GM23338 (cell line): ENCODE measurements at regions not wholly inside any gene's neighbourhood (a gene's known extent, or its start where the extent isn't known, plus 50 kb on each side); places are given as distances from the start of the nearest gene placed in this dataset.

Source experiments
- ATAC-seq: fragments of 200-7000 bp; cut with Tn5 transposase; 3 replicates; pipeline ENCODE4 v1.9.1; 2020
- DNase-seq: peaks from one replicate; pipeline ENCODE4 v3.0.0-alpha.2; 2015; ENCODE audit warnings: low spot score
- H2AFZ ChIP-seq: fragments of 200-600 bp; sonication (generic); 2 replicates; pipeline ENCODE4 v1.8.0; 2016; ENCODE audit warnings: antibody characterized with exemption, mild to moderate bottlenecking, moderate library complexity
- H3F3A ChIP-seq: fragments of 200-600 bp; sonication (generic); replicated peaks from 2 replicates; pipeline ENCODE4 v1.8.0; 2017; ENCODE audit warnings: antibody characterized with exemption, mixed run types, low read depth
- H3K27ac ChIP-seq: fragments of 200-600 bp; sonication (generic); 2 replicates; pipeline ENCODE4 v1.6.1; 2016; ENCODE audit warnings: low read depth
- H3K27me3 ChIP-seq: fragments of 200-600 bp; sonication (generic); 2 replicates; pipeline ENCODE4 v1.8.0; 2016; ENCODE audit warnings: mild to moderate bottlenecking, mixed run types, moderate library complexity; ENCODE audit not compliant: insufficient read depth
- H3K36me3 ChIP-seq: fragments of 200-600 bp; sonication (generic); 2 replicates; pipeline ENCODE4 v1.8.0; 2016; ENCODE audit warnings: mild to moderate bottlenecking; ENCODE audit not compliant: insufficient read depth
- H3K4me1 ChIP-seq: fragments of 200-600 bp; sonication (generic); 2 replicates; pipeline ENCODE4 v1.8.0; 2016; ENCODE audit warnings: mild to moderate bottlenecking, moderate library complexity; ENCODE audit not compliant: insufficient read depth
- H3K4me2 ChIP-seq: fragments of 200-600 bp; sonication (generic); 2 replicates; pipeline ENCODE4 v1.7.1; 2017; ENCODE audit warnings: mixed run types
- H3K4me3 ChIP-seq: fragments of 200-600 bp; sonication (generic); 2 replicates; pipeline ENCODE4 v1.6.1; 2016; ENCODE audit warnings: mixed run types
- H3K79me2 ChIP-seq: fragments of 200-600 bp; sonication (generic); replicated peaks from 2 replicates; pipeline ENCODE4 v1.8.0; 2017; ENCODE audit warnings: mild to moderate bottlenecking; ENCODE audit not compliant: insufficient read depth
- H3K9me2 ChIP-seq: fragments of 200-600 bp; sonication (generic); 2 replicates; pipeline ENCODE4 v1.8.0; 2017; ENCODE audit not compliant: insufficient read depth
- H4K20me1 ChIP-seq: fragments of 200-600 bp; sonication (generic); replicated peaks from 2 replicates; pipeline ENCODE4 v1.8.0; 2017; ENCODE audit warnings: mild to moderate bottlenecking; ENCODE audit not compliant: insufficient read depth
- H3K27ac Mint-ChIP-seq: 2 replicates; pipeline ENCODE4 v1.8.0; 2020; ENCODE audit warnings: inconsistent platforms, mild to moderate bottlenecking, moderate library complexity, mixed read lengths
- H3K27me3 Mint-ChIP-seq: 3 replicates; pipeline ENCODE4 v1.8.0; 2022; ENCODE audit warnings: low read depth, mild to moderate bottlenecking, moderate library complexity, mixed read lengths, inconsistent platforms; ENCODE audit not compliant: insufficient read depth, poor library complexity
- H3K36me3 Mint-ChIP-seq: 3 replicates; pipeline ENCODE4 v1.8.0; 2021; ENCODE audit warnings: low read depth, mild to moderate bottlenecking, inconsistent platforms, moderate library complexity, mixed read lengths
- H3K4me1 Mint-ChIP-seq: 3 replicates; pipeline ENCODE4 v1.8.0; 2020; ENCODE audit warnings: mild to moderate bottlenecking, inconsistent platforms, mixed read lengths
- H3K4me3 Mint-ChIP-seq: 3 replicates; pipeline ENCODE4 v1.8.0; 2021; ENCODE audit warnings: moderate library complexity, mild to moderate bottlenecking, inconsistent platforms, mixed read lengths
- H3K9me3 Mint-ChIP-seq: 3 replicates; pipeline ENCODE4 v1.8.0; 2020; ENCODE audit warnings: moderate library complexity, mild to moderate bottlenecking, inconsistent platforms, mixed read lengths
- CREB1 ChIP-seq: fragments of 250-450 bp; sonication (Bioruptor Pico); IDR thresholded peaks from 2 replicates; pipeline ENCODE4 v1.5.0; 2020; ENCODE audit warnings: low read depth, mild to moderate bottlenecking, moderate library complexity
- EZH2 ChIP-seq: fragments of 200-600 bp; sonication (generic); IDR thresholded peaks from one replicate; pipeline ENCODE4 v1.8.0; 2017; ENCODE audit warnings: antibody characterized with exemption, mild to moderate bottlenecking, low read depth; ENCODE audit not compliant: unreplicated experiment
- EZH2phosphoT487 ChIP-seq: fragments of 200-600 bp; sonication (generic); IDR thresholded peaks from one replicate; pipeline ENCODE4 v1.8.1; 2018; ENCODE audit warnings: antibody characterized with exemption; ENCODE audit not compliant: unreplicated experiment
- JUNB ChIP-seq: IDR thresholded peaks from one replicate; pipeline ENCODE4 v1.6.1; 2016; ENCODE audit warnings: antibody characterized with exemption; ENCODE audit not compliant: unreplicated experiment
- NANOG ChIP-seq: IDR thresholded peaks from 2 replicates; pipeline ENCODE4 v1.6.1; 2016; ENCODE audit warnings: antibody characterized with exemption, borderline replicate concordance
- POLR2AphosphoS5 ChIP-seq: IDR thresholded peaks from 2 replicates; pipeline ENCODE4 v1.6.1; 2016; ENCODE audit warnings: antibody characterized with exemption, low read depth
- STAT1 ChIP-seq: IDR thresholded peaks from one replicate; pipeline ENCODE4 v1.6.1; 2016; ENCODE audit warnings: antibody characterized with exemption; ENCODE audit not compliant: unreplicated experiment
- ZNF114 ChIP-seq: fragments of 250-450 bp; sonication (Bioruptor Pico); IDR thresholded peaks from 2 replicates; pipeline ENCODE4 v1.5.0; 2020; ENCODE audit warnings: mild to moderate bottlenecking, moderate library complexity
- ZNF331 ChIP-seq: fragments of 250-450 bp; sonication (Bioruptor Pico); IDR thresholded peaks from 2 replicates; pipeline ENCODE4 v1.5.0; 2020; ENCODE audit warnings: low read depth, mild to moderate bottlenecking, moderate library complexity
- TF ChIP-seq, protein P1 (sequence below), 2 experiments: fragments of 200-600 bp in 1 of 2; sonication (generic) in 1 of 2; conservative IDR thresholded peaks; 2 replicates each; pipeline versions ENCODE4 v1.5.1 to v1.6.1; 2016 to 2017; ENCODE audit warnings: antibody characterized with exemption in 2 of 2, low read depth in 2 of 2, mild to moderate bottlenecking in 2 of 2, moderate library complexity in 1 of 2
- TF ChIP-seq, protein P2 (sequence below): fragments of 250-450 bp; sonication (Bioruptor Pico); IDR thresholded peaks from 2 replicates; pipeline ENCODE4 v1.5.0; 2020; ENCODE audit warnings: mild to moderate bottlenecking, moderate library complexity
- TF ChIP-seq, protein P3 (sequence below): IDR thresholded peaks from one replicate; pipeline ENCODE4 v1.6.1; 2018; ENCODE audit warnings: antibody characterized with exemption; ENCODE audit not compliant: unreplicated experiment
- TF ChIP-seq, protein P4 (sequence below): IDR thresholded peaks from 2 replicates; pipeline ENCODE4 v1.6.1; 2016; ENCODE audit warnings: antibody characterized with exemption

DNA sequence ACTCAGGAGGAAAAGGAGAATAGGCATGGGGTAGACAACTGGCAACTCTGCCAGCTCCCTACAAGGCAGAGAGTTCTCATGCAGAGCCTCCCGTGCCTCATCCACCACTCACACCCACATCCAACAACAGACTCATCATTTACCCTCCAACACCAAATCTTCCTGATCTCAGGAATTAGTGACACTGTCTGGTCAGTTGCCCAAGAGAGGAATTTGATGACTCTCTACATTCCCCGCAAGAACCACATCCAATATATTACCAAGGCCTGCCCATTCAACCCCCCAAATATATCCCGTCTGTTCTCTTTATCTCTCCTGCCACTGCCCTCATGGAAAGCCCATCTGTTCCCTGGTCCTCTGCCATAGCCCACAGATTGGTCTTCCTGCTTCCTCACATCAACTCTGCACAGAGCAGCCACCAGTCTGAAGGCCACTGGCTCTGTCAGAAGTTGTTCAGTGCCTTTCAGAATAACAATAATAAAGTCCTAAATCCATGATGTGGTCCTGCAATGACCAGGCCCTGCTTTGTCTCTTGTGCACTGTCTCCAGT, 57.5 kb upstream of the CD82 start:
- Mint-ChIP-seq H3K4me3 (no peak overlapping the region), H3K4me1 (no peaks in the 10 kb centered on the region), H3K9me3 (peaks cover 3% of the 10 kb centered on the region; the same call in 2 of the 3 replicates), H3K27me3 (peaks cover 10% of the 10 kb centered on the region), H3K27ac (no peak overlapping the region), H3K36me3 (no peaks in the 10 kb centered on the region)
- no peak overlapping the region for H2AFZ ChIP-seq
- no peak overlapping the region for H3K27ac ChIP-seq
- no peaks in the 10 kb centered on the region for H4K20me1 ChIP-seq
- no peaks in the 10 kb centered on the region for H3K79me2 ChIP-seq
- H3K4me2 ChIP-seq, result no peak overlapping the region
- DNase-seq (no peak), ATAC-seq (no peak)
- H3K4me1 ChIP-seq, result no peaks in the 10 kb centered on the region
- no peaks in the 10 kb centered on the region for H3K36me3 ChIP-seq
- TF ChIP-seq, protein P1, sequence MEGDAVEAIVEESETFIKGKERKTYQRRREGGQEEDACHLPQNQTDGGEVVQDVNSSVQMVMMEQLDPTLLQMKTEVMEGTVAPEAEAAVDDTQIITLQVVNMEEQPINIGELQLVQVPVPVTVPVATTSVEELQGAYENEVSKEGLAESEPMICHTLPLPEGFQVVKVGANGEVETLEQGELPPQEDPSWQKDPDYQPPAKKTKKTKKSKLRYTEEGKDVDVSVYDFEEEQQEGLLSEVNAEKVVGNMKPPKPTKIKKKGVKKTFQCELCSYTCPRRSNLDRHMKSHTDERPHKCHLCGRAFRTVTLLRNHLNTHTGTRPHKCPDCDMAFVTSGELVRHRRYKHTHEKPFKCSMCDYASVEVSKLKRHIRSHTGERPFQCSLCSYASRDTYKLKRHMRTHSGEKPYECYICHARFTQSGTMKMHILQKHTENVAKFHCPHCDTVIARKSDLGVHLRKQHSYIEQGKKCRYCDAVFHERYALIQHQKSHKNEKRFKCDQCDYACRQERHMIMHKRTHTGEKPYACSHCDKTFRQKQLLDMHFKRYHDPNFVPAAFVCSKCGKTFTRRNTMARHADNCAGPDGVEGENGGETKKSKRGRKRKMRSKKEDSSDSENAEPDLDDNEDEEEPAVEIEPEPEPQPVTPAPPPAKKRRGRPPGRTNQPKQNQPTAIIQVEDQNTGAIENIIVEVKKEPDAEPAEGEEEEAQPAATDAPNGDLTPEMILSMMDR (conservative IDR thresholded peaks at IDR 0.05; ENCODE audit: low read depth in 2 of 2), result no peak
- TF ChIP-seq, protein P2, sequence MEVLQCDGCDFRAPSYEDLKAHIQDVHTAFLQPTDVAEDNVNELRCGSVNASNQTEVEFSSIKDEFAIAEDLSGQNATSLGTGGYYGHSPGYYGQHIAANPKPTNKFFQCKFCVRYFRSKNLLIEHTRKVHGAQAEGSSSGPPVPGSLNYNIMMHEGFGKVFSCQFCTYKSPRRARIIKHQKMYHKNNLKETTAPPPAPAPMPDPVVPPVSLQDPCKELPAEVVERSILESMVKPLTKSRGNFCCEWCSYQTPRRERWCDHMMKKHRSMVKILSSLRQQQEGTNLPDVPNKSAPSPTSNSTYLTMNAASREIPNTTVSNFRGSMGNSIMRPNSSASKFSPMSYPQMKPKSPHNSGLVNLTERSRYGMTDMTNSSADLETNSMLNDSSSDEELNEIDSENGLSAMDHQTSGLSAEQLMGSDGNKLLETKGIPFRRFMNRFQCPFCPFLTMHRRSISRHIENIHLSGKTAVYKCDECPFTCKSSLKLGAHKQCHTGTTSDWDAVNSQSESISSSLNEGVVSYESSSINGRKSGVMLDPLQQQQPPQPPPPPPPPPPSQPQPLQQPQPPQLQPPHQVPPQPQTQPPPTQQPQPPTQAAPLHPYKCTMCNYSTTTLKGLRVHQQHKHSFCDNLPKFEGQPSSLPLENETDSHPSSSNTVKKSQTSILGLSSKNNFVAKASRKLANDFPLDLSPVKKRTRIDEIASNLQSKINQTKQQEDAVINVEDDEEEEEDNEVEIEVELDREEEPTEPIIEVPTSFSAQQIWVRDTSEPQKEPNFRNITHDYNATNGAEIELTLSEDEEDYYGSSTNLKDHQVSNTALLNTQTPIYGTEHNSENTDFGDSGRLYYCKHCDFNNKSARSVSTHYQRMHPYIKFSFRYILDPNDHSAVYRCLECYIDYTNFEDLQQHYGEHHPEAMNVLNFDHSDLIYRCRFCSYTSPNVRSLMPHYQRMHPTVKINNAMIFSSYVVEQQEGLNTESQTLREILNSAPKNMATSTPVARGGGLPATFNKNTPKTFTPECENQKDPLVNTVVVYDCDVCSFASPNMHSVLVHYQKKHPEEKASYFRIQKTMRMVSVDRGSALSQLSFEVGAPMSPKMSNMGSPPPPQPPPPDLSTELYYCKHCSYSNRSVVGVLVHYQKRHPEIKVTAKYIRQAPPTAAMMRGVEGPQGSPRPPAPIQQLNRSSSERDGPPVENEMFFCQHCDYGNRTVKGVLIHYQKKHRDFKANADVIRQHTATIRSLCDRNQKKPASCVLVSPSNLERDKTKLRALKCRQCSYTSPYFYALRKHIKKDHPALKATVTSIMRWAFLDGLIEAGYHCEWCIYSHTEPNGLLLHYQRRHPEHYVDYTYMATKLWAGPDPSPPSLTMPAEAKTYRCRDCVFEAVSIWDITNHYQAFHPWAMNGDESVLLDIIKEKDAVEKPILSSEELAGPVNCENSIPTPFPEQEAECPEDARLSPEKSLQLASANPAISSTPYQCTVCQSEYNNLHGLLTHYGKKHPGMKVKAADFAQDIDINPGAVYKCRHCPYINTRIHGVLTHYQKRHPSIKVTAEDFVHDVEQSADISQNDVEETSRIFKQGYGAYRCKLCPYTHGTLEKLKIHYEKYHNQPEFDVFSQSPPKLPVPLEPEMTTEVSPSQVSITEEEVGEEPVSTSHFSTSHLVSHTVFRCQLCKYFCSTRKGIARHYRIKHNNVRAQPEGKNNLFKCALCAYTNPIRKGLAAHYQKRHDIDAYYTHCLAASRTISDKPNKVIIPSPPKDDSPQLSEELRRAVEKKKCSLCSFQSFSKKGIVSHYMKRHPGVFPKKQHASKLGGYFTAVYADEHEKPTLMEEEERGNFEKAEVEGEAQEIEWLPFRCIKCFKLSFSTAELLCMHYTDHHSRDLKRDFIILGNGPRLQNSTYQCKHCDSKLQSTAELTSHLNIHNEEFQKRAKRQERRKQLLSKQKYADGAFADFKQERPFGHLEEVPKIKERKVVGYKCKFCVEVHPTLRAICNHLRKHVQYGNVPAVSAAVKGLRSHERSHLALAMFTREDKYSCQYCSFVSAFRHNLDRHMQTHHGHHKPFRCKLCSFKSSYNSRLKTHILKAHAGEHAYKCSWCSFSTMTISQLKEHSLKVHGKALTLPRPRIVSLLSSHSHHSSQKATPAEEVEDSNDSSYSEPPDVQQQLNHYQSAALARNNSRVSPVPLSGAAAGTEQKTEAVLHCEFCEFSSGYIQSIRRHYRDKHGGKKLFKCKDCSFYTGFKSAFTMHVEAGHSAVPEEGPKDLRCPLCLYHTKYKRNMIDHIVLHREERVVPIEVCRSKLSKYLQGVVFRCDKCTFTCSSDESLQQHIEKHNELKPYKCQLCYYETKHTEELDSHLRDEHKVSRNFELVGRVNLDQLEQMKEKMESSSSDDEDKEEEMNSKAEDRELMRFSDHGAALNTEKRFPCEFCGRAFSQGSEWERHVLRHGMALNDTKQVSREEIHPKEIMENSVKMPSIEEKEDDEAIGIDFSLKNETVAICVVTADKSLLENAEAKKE (CRISPR knock-in tag), result no peak
- TF ChIP-seq EZH2, result no peak
- no peak for TF ChIP-seq JUNB
- no peak for TF ChIP-seq STAT1
- no peak for TF ChIP-seq ZNF331 (CRISPR knock-in tag)
- no peak for TF ChIP-seq ZNF114 (CRISPR knock-in tag)
- no peak for TF ChIP-seq CREB1 (CRISPR knock-in tag)
- TF ChIP-seq EZH2phosphoT487, result no peak
- TF ChIP-seq, protein P3, sequence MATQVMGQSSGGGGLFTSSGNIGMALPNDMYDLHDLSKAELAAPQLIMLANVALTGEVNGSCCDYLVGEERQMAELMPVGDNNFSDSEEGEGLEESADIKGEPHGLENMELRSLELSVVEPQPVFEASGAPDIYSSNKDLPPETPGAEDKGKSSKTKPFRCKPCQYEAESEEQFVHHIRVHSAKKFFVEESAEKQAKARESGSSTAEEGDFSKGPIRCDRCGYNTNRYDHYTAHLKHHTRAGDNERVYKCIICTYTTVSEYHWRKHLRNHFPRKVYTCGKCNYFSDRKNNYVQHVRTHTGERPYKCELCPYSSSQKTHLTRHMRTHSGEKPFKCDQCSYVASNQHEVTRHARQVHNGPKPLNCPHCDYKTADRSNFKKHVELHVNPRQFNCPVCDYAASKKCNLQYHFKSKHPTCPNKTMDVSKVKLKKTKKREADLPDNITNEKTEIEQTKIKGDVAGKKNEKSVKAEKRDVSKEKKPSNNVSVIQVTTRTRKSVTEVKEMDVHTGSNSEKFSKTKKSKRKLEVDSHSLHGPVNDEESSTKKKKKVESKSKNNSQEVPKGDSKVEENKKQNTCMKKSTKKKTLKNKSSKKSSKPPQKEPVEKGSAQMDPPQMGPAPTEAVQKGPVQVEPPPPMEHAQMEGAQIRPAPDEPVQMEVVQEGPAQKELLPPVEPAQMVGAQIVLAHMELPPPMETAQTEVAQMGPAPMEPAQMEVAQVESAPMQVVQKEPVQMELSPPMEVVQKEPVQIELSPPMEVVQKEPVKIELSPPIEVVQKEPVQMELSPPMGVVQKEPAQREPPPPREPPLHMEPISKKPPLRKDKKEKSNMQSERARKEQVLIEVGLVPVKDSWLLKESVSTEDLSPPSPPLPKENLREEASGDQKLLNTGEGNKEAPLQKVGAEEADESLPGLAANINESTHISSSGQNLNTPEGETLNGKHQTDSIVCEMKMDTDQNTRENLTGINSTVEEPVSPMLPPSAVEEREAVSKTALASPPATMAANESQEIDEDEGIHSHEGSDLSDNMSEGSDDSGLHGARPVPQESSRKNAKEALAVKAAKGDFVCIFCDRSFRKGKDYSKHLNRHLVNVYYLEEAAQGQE, result no peak
- no peak for TF ChIP-seq POLR2AphosphoS5
- no peak for TF ChIP-seq NANOG
- TF ChIP-seq, protein P4, sequence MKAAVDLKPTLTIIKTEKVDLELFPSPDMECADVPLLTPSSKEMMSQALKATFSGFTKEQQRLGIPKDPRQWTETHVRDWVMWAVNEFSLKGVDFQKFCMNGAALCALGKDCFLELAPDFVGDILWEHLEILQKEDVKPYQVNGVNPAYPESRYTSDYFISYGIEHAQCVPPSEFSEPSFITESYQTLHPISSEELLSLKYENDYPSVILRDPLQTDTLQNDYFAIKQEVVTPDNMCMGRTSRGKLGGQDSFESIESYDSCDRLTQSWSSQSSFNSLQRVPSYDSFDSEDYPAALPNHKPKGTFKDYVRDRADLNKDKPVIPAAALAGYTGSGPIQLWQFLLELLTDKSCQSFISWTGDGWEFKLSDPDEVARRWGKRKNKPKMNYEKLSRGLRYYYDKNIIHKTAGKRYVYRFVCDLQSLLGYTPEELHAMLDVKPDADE, result no peak
- no peaks in the 10 kb centered on the region for H3F3A ChIP-seq
- no peaks in the 10 kb centered on the region for H3K27me3 ChIP-seq
- no peaks in the 10 kb centered on the region for H3K9me2 ChIP-seq
- no peak overlapping the region for H3K4me3 ChIP-seq
